ENCODE measurements at regions not wholly inside any gene's neighbourhood (a gene's known extent, or its start where the extent isn't known, plus 50 kb on each side); places are given as distances from the start of the nearest gene placed in this dataset.

DNA sequence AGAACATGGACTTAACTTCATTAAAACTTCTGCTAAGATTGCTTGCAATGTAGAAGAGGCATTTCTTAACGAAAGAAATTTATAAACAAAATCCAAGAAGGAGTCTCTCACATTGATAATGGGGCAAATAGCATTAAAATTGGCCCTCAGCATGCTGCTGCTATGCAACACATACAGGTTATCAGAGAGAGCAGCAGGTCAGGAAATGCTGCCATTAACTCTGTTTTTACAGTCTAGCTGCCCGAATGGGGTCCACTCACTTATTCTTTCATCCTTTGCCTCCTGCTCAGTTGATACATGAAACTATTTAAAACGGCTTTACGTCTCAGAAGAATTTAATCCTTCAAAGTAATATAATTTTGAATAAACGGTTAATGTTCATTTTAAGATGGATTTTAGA lies 620.4 kb downstream of the SLC16A7 start:
- Histone ChIP-seq H3K4me3 (ENCODE audit: low read depth, low read length) (no peak overlapping the region), H3K27me3 (replicated peaks) (no peaks in the 10 kb centered on the region), H3K36me3 (replicated peaks) (no peaks in the 10 kb centered on the region), H3K27ac (no peak overlapping the region)
- TF ChIP-seq, protein P1, sequence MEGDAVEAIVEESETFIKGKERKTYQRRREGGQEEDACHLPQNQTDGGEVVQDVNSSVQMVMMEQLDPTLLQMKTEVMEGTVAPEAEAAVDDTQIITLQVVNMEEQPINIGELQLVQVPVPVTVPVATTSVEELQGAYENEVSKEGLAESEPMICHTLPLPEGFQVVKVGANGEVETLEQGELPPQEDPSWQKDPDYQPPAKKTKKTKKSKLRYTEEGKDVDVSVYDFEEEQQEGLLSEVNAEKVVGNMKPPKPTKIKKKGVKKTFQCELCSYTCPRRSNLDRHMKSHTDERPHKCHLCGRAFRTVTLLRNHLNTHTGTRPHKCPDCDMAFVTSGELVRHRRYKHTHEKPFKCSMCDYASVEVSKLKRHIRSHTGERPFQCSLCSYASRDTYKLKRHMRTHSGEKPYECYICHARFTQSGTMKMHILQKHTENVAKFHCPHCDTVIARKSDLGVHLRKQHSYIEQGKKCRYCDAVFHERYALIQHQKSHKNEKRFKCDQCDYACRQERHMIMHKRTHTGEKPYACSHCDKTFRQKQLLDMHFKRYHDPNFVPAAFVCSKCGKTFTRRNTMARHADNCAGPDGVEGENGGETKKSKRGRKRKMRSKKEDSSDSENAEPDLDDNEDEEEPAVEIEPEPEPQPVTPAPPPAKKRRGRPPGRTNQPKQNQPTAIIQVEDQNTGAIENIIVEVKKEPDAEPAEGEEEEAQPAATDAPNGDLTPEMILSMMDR (IDR thresholded peaks at IDR 0.05; ENCODE audit: low read depth, low read length, missing control alignments) = no peak
- no peak for DNase-seq
- in situ Hi-C loops (cut with HindIII; ENCODE audit: low pct_ligation_motif_present, low sequenced_read_pairs) = no loop called here

DNA sequence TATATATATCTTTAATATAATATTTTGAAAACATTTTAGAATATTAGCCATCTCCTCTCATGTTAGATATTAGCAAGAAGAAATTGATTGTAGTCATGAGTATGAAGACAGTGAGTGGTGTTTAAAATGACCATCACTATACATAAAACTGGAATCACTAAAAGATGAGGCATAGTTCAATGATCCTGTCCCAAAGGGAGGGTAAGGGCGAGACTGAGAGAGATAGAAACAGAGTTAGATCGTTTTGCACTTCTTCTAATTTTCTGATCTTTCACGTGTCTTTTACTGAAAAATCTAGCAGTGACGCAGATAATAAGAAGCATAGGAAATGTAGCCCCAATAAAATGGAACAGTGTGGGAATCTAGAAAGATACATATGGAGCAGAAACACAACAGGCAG lies 627.4 kb downstream of the SLC16A7 start:
- TF ChIP-seq, protein P1 (IDR thresholded peaks at IDR 0.05; ENCODE audit: low read depth, low read length, missing control alignments) = no peak
- DNase-seq = no peak
- in situ Hi-C loops (cut with HindIII; ENCODE audit: low pct_ligation_motif_present, low sequenced_read_pairs) = no loop called here
- Histone ChIP-seq H3K36me3 (replicated peaks) (no peaks in the 10 kb centered on the region), H3K27me3 (replicated peaks) (no peaks in the 10 kb centered on the region), H3K27ac (no peak overlapping the region), H3K4me3 (ENCODE audit: low read depth, low read length) (no peak overlapping the region)

DNA sequence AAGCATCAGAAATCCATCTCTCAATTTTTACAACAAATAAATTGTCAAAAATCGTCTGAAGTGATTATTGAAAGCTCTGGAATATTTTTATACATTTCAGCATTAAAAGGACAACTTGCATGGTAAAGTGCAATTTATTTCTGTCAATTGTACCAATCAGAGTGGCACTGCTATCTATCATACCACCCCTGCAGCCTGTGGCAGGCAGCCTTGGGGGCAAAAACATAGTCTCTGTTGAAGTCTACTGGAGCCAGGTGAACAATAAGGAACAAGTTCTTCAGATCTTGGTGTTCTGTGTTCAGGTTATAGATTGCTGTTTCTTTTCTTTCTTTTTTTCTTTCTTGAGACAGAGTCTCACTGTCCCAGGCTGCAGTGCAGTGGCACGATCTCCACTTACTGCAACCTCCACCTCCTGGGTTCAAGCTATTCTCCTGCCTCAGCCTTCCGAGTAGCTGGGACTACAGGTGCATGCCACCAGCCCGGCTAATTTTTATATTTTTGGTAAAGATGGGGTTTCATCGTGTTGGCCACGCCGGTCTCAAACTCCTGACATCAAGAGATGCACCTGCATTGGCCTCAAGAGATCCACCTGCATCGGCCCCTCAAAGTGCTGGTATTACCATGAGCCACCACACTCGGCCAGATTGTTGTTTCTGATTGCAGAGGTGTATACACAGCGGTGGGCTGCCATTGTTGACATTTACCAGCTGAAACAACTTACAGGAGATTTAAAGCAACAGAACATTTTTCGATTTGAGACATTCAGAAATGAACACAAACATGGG lies 629.6 kb downstream of the SLC16A7 start:
- no peak for DNase-seq
- no peak overlapping the region for H3K27ac ChIP-seq
- H3K36me3 ChIP-seq (replicated peaks) = no peaks in the 10 kb centered on the region
- H3K4me3 ChIP-seq (ENCODE audit: low read depth, low read length) = no peak overlapping the region
- TF ChIP-seq, protein P1 (IDR thresholded peaks at IDR 0.05; ENCODE audit: low read depth, low read length, missing control alignments) = no peak
- no peaks in the 10 kb centered on the region for H3K27me3 ChIP-seq (replicated peaks)
- in situ Hi-C loops (cut with HindIII; ENCODE audit: low pct_ligation_motif_present, low sequenced_read_pairs) = no loop called here

DNA sequence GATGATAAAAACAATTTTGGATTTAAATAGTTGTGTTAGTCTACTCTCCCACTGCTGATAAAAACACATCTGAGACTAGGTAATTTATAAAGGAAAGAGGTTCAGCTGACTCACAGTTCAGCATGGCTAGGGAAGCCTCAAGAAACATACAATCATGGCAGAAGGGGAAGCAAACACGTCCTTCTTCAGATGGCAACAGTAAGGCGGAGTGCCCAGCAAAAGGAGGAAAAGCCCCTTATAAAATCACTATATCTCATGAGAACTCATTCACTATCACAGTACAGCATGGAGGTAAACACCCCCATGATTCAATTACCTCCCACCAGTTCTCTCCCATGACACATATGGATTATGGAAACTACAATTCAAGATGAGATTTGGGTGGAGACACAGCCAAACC lies 632.1 kb downstream of the SLC16A7 start:
- DNase-seq = no peak
- in situ Hi-C loops (cut with HindIII; ENCODE audit: low pct_ligation_motif_present, low sequenced_read_pairs) = no loop called here

DNA sequence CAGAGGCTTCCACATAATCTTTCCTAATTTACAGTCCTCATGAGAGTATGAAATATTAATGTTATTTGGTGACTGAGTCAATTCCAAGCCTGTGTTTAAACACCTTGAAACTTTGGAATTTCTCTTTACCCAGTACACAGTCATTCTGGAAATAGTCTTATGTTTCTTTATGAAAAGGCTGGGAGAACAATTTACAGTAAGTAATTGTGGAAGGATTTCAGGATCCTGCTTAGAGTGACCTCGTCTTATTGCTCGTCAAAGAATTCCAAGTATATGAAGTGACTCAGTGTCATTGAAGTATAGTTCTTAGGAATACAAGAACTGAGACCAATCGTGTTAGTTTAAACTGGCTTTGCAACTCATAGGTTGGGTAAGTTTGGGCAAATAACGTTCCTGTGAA lies 634.2 kb downstream of the SLC16A7 start:
- no peaks in the 10 kb centered on the region for H3K27me3 ChIP-seq (replicated peaks)
- in situ Hi-C loops (cut with HindIII; ENCODE audit: low pct_ligation_motif_present, low sequenced_read_pairs) = no loop called here

More for the DNA sequence above, 632.1 kb downstream of the SLC16A7 start:
- Histone ChIP-seq H3K27ac (no peak overlapping the region), H3K36me3 (replicated peaks) (no peaks in the 10 kb centered on the region), H3K27me3 (replicated peaks) (no peaks in the 10 kb centered on the region), H3K4me3 (ENCODE audit: low read depth, low read length) (no peak overlapping the region)
- TF ChIP-seq, protein P1 (IDR thresholded peaks at IDR 0.05; ENCODE audit: low read depth, low read length, missing control alignments) = no peak

More for the DNA sequence above, 634.2 kb downstream of the SLC16A7 start:
- no peak overlapping the region for H3K4me3 ChIP-seq (ENCODE audit: low read depth, low read length)
- TF ChIP-seq, protein P1 (IDR thresholded peaks at IDR 0.05; ENCODE audit: low read depth, low read length, missing control alignments) = no peak
- H3K27ac ChIP-seq = no peak overlapping the region
- DNase-seq = no peak
- no peaks in the 10 kb centered on the region for H3K36me3 ChIP-seq (replicated peaks)

Data from brain microvascular endothelial cell (primary cell).